Sigmoid colon (tissue), 6 donors: ENCODE measurements at regions not wholly inside any gene's neighbourhood (a gene's known extent, or its start where the extent isn't known, plus 50 kb on each side); places are given as distances from the start of the nearest gene placed in this dataset.

Source experiments
- DNase-seq: peaks from one replicate; pipeline ENCODE4 v3.0.0-alpha.2; 2019
- H3K27ac ChIP-seq, 4 donors: fragments of 200-600 bp; sonication (generic); one replicate each; pipeline ENCODE4 v1.5.1; 2016 to 2019; ENCODE audit warnings: mild to moderate bottlenecking in 1 of 4
- H3K27me3 ChIP-seq, 3 donors: fragments of 200-600 bp; sonication (generic); one replicate each; pipeline ENCODE4 v1.5.1; 2019; ENCODE audit warnings: mild to moderate bottlenecking in 1 of 3
- H3K36me3 ChIP-seq, 4 donors: fragments of 200-600 bp; sonication (generic); one replicate each; pipeline ENCODE4 v1.5.1; 2016 to 2019
- H3K4me1 ChIP-seq, 4 donors: fragments of 200-600 bp; sonication (generic); one replicate each; pipeline ENCODE4 v1.5.1; 2017 to 2019
- H3K4me3 ChIP-seq, 4 donors: fragments of 200-600 bp; sonication (generic); one replicate each; pipeline ENCODE4 v1.5.1; 2017 to 2019; ENCODE audit warnings: mild to moderate bottlenecking in 2 of 4, moderate library complexity in 1 of 4
- H3K9me3 ChIP-seq, 4 donors: fragments of 200-600 bp in 3 of 4; sonication (generic) in 3 of 4; one replicate each; pipeline versions ENCODE4 v1.5.1 to v1.6.1; 2013 to 2019
- CTCF ChIP-seq, 4 experiments: fragments of 450-650 bp in 3 of 4; fragments of 200-600 bp in 1 of 4; IDR thresholded peaks; one replicate each; pipeline ENCODE4 v1.5.1; 2016 to 2019; ENCODE audit warnings: antibody characterized with exemption in 4 of 4, mild to moderate bottlenecking in 3 of 4, moderate library complexity in 2 of 4
- EP300 ChIP-seq, 4 donors: sonication (generic); formaldehyde crosslinking; IDR thresholded peaks; one replicate each; pipeline ENCODE4 v1.6.1; 2017; ENCODE audit warnings: antibody characterized with exemption in 4 of 4
- POLR2A ChIP-seq, 2 donors: fragments of 450-650 bp; IDR thresholded peaks; one replicate each; pipeline ENCODE4 v1.6.1; 2016; ENCODE audit warnings: antibody characterized with exemption in 2 of 2, mild to moderate bottlenecking in 2 of 2, moderate library complexity in 2 of 2
- POLR2AphosphoS5 ChIP-seq, 4 donors: sonication (generic); formaldehyde crosslinking; IDR thresholded peaks; one replicate each; pipeline ENCODE4 v1.6.1; 2017; ENCODE audit warnings: antibody characterized with exemption in 4 of 4
- WGBS, 2 donors: extraction: QIAGEN DNeasy Blood & Tissue Kit; methylation state at CpG; one replicate each; pipeline ENCODE4 v1.1.7; 2013; 5-methylcytosine and 5-hydroxymethylcytosine counted together
- intact Hi-C: fragments of 100-400 bp; cut with DNase I; formaldehyde crosslinking; loops from one replicate; pipeline ENCODE4 v1.15.1; 2023
- donor health status: healthy with polysubstance abuse.
- donor health status: healthy.

DNA sequence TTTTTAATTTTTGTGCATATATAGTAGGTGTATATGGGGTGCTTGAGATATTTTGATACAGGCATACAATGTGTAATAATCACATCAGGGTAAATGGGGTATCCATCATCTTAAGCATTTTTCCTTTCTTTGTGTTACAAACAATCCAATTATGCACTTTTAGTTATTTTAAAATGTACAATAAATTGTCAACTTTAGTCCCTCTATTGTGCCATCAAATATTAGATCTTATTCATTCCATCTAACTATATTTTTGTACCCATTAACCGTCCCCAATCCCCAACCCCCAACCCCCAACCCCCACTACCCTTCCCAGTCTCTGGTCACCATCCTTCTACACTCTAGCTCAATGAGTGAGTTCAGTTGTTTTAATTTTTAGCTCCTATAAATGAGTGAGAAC, 335.1 kb upstream of the C11orf87 start:
- WGBS, 2 donors, result 76 to 95% methylated on average over 1 of the region's 1 CpG
- Histone ChIP-seq H3K27ac (no peak overlapping the region), H3K4me1 (no peaks in the 10 kb centered on the region), H3K36me3 (no peaks in the 10 kb centered on the region), H3K27me3 (no peaks in the 10 kb centered on the region), H3K9me3 (peaks cover 0 to 5% (median 0%) of the 10 kb centered on the region in 4 donors), H3K4me3 (no peak overlapping the region)
- TF ChIP-seq CTCF (IDR thresholded peaks at IDR 0.05), result no peak
- no peak for TF ChIP-seq POLR2AphosphoS5 (IDR thresholded peaks at IDR 0.05)
- TF ChIP-seq POLR2A (IDR thresholded peaks at IDR 0.05), result no peak
- TF ChIP-seq EP300 (IDR thresholded peaks at IDR 0.05), result no peak
- intact Hi-C loops, result no loop called here
- DNase-seq, result no peak

- intact Hi-C loops, result no loop called here
- no peak for DNase-seq
- no peaks in the 10 kb centered on the region for H3K4me1 ChIP-seq
- H3K36me3 ChIP-seq, result no peaks in the 10 kb centered on the region
- 66 to 78% methylated on average over 2 of the region's 2 CpGs for WGBS, 2 donors
- H3K9me3 ChIP-seq, result peaks cover 0 to 5% (median 0%) of the 10 kb centered on the region in 4 donors
- TF ChIP-seq POLR2A (IDR thresholded peaks at IDR 0.05), result no peak
- TF ChIP-seq EP300 (IDR thresholded peaks at IDR 0.05), result no peak
- no peak for TF ChIP-seq CTCF (IDR thresholded peaks at IDR 0.05)
- H3K27me3 ChIP-seq, result no peaks in the 10 kb centered on the region
- H3K27ac ChIP-seq, result no peak overlapping the region
- H3K4me3 ChIP-seq, result no peak overlapping the region
Observed at GRCh38 chr11:109088086-109088485, 333.9 kb upstream of the C11orf87 start.

GRCh38 chr11:109089144-109089543, 332.8 kb upstream of the C11orf87 start:
- Histone ChIP-seq H3K4me1 (no peaks in the 10 kb centered on the region), H3K27me3 (no peaks in the 10 kb centered on the region), H3K27ac (no peak overlapping the region), H3K9me3 (no peaks in the 10 kb centered on the region), H3K36me3 (no peaks in the 10 kb centered on the region), H3K4me3 (no peak overlapping the region)
- WGBS, 2 donors, result 59 to 78% methylated on average over 2 of the region's 2 CpGs
- DNase-seq, result no peak
- intact Hi-C loops, result no loop called here
- TF ChIP-seq EP300 (IDR thresholded peaks at IDR 0.05) (no peak), CTCF (IDR thresholded peaks at IDR 0.05) (no peak), POLR2AphosphoS5 (IDR thresholded peaks at IDR 0.05) (no peak), POLR2A (IDR thresholded peaks at IDR 0.05) (no peak)

GRCh38 chr11:109093354-109093753, 328.6 kb upstream of the C11orf87 start:
- 93 to 95% methylated on average over 1 of the region's 1 CpG for whole genome bisulfite sequencing, 2 donors
- no peak for TF ChIP-seq POLR2A (IDR thresholded peaks at IDR 0.05)
- no peak for TF ChIP-seq EP300 (IDR thresholded peaks at IDR 0.05)
- no peak for TF ChIP-seq CTCF (IDR thresholded peaks at IDR 0.05)
- no peak for TF ChIP-seq POLR2AphosphoS5 (IDR thresholded peaks at IDR 0.05)

GRCh38 chr11:109096266-109096665, 325.7 kb upstream of the C11orf87 start:
- Histone ChIP-seq H3K4me3 (no peak overlapping the region), H3K27ac (no peak overlapping the region), H3K9me3 (no peaks in the 10 kb centered on the region), H3K4me1 (no peaks in the 10 kb centered on the region), H3K36me3 (no peaks in the 10 kb centered on the region), H3K27me3 (no peaks in the 10 kb centered on the region)
- intact Hi-C loops, result no loop called here
- TF ChIP-seq CTCF (IDR thresholded peaks at IDR 0.05), result no peak
- no peak for TF ChIP-seq EP300 (IDR thresholded peaks at IDR 0.05)
- no peak for TF ChIP-seq POLR2AphosphoS5 (IDR thresholded peaks at IDR 0.05)
- TF ChIP-seq POLR2A (IDR thresholded peaks at IDR 0.05), result no peak
- 83 to 89% methylated on average over 3 of the region's 3 CpGs for WGBS, 2 donors
- DNase-seq, result no peak

More at GRCh38 chr11:109093354-109093753, 328.6 kb upstream of the C11orf87 start:
- H3K27me3 ChIP-seq, result no peaks in the 10 kb centered on the region
- H3K4me3 ChIP-seq, result no peak overlapping the region
- H3K9me3 ChIP-seq, result no peaks in the 10 kb centered on the region
- no peaks in the 10 kb centered on the region for H3K4me1 ChIP-seq
- H3K36me3 ChIP-seq, result no peaks in the 10 kb centered on the region
- intact Hi-C loops, result no loop called here
- no peak for DNase-seq
- no peak overlapping the region for H3K27ac ChIP-seq
